Vagina (tissue), 2 donors: ENCODE measurements at regions not wholly inside any gene's neighbourhood (a gene's known extent, or its start where the extent isn't known, plus 50 kb on each side); places are given as distances from the start of the nearest gene placed in this dataset.

Experiments
- CTCF ChIP-seq, 3 experiments: fragments of 450-650 bp in 2 of 3; fragments of 200-600 bp in 1 of 3; sonication (generic) in 1 of 3; IDR thresholded peaks; one replicate each; pipeline ENCODE4 v1.5.1; 2017 to 2019; ENCODE audit warnings: antibody characterized with exemption in 3 of 3, mild to moderate bottlenecking in 2 of 3, moderate library complexity in 2 of 3
- POLR2A ChIP-seq, 2 donors: fragments of 450-650 bp; IDR thresholded peaks; one replicate each; pipeline ENCODE4 v1.6.1; 2017; ENCODE audit warnings: antibody characterized with exemption in 2 of 2, mild to moderate bottlenecking in 2 of 2, moderate library complexity in 2 of 2

GRCh38 chr1:4108331-4108730, 208.3 kb upstream of the C1orf174 start:
- TF ChIP-seq CTCF (IDR thresholded peaks at IDR 0.05) (no peak), POLR2A (IDR thresholded peaks at IDR 0.05) (no peak)
